Right lobe of liver (tissue), 4 donors: ENCODE measurements at regions not wholly inside any gene's neighbourhood (a gene's known extent, or its start where the extent isn't known, plus 50 kb on each side); places are given as distances from the start of the nearest gene placed in this dataset.

Experiments used
- POLR2A ChIP-seq: fragments of 450-650 bp; IDR thresholded peaks from one replicate; pipeline ENCODE4 v1.6.1; 2017; ENCODE audit warnings: antibody characterized with exemption, mild to moderate bottlenecking
- TF ChIP-seq, protein P1 (sequence below), 4 donors: fragments of 200-600 bp in 3 of 4; fragments of 450-650 bp in 1 of 4; IDR thresholded peaks; one replicate each; pipeline versions ENCODE4 v1.5.1 to v1.8.0; 2016 to 2022; ENCODE audit warnings: antibody characterized with exemption in 4 of 4, mild to moderate bottlenecking in 2 of 4
- donor health status: DM: no; HTN: no; CAD: no.
- donor health status: DM: no; HTN: no; CAD: no.
- donor health status: DM: no; HTN: yes; CAD: no.

DNA sequence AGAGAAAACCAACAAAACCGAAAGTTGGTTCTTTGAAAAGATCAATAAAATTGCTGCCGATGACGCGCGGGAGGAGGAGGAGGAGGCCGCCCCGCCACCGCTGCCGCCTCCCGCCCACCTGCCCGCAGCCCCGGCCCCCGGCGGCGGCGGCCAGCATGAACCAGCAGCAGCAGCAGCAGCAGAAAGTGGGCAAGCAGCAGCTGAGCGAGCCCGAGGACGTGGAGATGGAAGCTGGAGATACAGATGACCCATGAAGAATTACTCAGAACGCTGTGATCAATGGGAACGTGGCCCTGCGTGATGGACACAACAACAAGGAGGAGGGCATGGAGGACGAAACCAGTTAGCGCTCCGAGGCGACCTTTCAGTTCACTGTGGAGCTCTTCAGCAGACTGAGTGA lies 53.9 kb upstream of the EFNA5 start:
- TF ChIP-seq, protein P1, sequence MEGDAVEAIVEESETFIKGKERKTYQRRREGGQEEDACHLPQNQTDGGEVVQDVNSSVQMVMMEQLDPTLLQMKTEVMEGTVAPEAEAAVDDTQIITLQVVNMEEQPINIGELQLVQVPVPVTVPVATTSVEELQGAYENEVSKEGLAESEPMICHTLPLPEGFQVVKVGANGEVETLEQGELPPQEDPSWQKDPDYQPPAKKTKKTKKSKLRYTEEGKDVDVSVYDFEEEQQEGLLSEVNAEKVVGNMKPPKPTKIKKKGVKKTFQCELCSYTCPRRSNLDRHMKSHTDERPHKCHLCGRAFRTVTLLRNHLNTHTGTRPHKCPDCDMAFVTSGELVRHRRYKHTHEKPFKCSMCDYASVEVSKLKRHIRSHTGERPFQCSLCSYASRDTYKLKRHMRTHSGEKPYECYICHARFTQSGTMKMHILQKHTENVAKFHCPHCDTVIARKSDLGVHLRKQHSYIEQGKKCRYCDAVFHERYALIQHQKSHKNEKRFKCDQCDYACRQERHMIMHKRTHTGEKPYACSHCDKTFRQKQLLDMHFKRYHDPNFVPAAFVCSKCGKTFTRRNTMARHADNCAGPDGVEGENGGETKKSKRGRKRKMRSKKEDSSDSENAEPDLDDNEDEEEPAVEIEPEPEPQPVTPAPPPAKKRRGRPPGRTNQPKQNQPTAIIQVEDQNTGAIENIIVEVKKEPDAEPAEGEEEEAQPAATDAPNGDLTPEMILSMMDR (IDR thresholded peaks at IDR 0.05): no peak
- no peak for TF ChIP-seq POLR2A
